DND-41 (cell line): ENCODE measurements at regions not wholly inside any gene's neighbourhood (a gene's known extent, or its start where the extent isn't known, plus 50 kb on each side); places are given as distances from the start of the nearest gene placed in this dataset.

ENCODE experiments used
- CTCF ChIP-seq: IDR thresholded peaks from 2 replicates; pipeline ENCODE4 v1.5.1; 2012; ENCODE audit warnings: borderline replicate concordance, low read length, moderate library complexity, mild to moderate bottlenecking; ENCODE audit not compliant: poor library complexity, severe bottlenecking; ENCODE audit errors: extremely low read depth
- EZH2 ChIP-seq: IDR thresholded peaks from 3 replicates; pipeline ENCODE4 v1.6.1; 2012; ENCODE audit warnings: borderline replicate concordance, low read depth, mild to moderate bottlenecking, moderate library complexity, low read length, inconsistent platforms; ENCODE audit not compliant: severe bottlenecking

DNA sequence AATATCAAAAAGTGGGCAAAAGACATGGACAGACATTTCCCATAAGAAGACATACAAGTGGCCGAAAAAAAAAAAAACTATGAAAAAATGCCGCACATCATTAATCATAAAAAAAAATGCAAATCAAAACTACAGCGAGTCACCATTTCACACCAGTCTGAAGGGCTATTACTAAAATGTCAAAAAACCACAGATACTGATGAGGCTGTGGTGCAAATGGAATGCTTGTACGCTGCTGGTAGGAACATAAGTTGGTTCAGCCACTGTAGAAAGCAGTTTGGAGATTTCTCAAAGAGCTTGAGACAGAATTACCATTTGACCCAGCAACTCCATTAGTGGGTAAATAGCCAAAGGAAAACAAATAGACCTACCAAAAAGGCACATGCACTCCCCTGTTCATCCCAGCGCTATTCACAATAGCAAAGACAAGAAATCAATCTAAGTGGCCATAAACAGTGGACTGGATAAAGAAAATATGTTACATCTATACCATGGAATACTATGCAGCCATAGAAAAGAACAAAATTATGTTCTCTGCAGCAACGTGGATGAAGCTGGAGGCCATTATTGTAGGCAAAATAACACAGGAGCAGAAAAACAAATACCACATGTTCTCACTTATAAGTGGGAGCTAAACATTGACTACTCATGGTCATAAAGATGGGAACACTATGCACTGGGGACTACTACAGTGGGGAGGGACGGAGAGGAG, 110.6 kb upstream of the BOD1 start:
- no peak for TF ChIP-seq CTCF
- TF ChIP-seq EZH2 = no peak
